ENCODE measurements at regions not wholly inside any gene's neighbourhood (a gene's known extent, or its start where the extent isn't known, plus 50 kb on each side); places are given as distances from the start of the nearest gene placed in this dataset.
"Not testable (repeated sequence)": the region's sequence is repeated elsewhere in the genome, so short reads cannot be mapped to it uniquely, and the experiment has no call there.

DNA sequence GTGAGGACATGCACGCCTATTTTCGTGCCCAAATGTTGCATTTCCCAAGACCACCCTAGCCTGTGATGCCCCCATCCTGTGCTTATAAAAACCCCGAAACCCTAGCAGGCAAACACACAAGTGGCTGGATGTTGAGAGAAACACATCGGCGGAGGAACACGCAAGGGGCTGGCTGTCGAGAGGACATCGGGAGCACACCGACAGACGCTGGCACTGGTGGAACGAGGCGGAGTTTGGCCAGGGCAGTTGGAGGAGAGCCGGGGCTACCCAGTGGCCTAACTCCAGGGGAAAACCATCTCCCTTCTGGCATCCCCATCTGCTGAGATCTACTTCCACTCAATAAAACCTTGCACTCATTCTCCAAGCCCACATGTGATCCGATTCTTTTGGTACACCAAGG is 225.9 kb upstream of the GRIK2 start:
- intact Hi-C loops (cut with DNase I; ENCODE audit: low total_unique reads), result no loop called here
- Histone ChIP-seq H3K27me3 (no peaks in the 10 kb centered on the region), H3K9me3 (peaks cover 0 to 34% (median 20%) of the 10 kb centered on the region in 4 donors), H3K27ac (no peak overlapping the region), H3K4me3 (no peak overlapping the region), H3K4me1 (no peaks in the 10 kb centered on the region), H3K36me3 (no peaks in the 10 kb centered on the region)
- WGBS, 5 donors, result 92 to 96% (median 95%) methylated on average over 14 of the region's 14 CpGs
- no peak for DNase-seq
- TF ChIP-seq EP300 (IDR thresholded peaks at IDR 0.05) (no peak), POLR2A (IDR thresholded peaks at IDR 0.05) (no peak), POLR2AphosphoS5 (IDR thresholded peaks at IDR 0.05) (no peak)
- TF ChIP-seq, protein P1, sequence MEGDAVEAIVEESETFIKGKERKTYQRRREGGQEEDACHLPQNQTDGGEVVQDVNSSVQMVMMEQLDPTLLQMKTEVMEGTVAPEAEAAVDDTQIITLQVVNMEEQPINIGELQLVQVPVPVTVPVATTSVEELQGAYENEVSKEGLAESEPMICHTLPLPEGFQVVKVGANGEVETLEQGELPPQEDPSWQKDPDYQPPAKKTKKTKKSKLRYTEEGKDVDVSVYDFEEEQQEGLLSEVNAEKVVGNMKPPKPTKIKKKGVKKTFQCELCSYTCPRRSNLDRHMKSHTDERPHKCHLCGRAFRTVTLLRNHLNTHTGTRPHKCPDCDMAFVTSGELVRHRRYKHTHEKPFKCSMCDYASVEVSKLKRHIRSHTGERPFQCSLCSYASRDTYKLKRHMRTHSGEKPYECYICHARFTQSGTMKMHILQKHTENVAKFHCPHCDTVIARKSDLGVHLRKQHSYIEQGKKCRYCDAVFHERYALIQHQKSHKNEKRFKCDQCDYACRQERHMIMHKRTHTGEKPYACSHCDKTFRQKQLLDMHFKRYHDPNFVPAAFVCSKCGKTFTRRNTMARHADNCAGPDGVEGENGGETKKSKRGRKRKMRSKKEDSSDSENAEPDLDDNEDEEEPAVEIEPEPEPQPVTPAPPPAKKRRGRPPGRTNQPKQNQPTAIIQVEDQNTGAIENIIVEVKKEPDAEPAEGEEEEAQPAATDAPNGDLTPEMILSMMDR (IDR thresholded peaks at IDR 0.05), result no peak

GRCh38 chr6:101171049-101171448 is 222.5 kb upstream of the GRIK2 start:
- 76 to 87% (median 80%) methylated on average over 4 of the region's 4 CpGs for WGBS, 5 donors
- H3K4me1 ChIP-seq; H3K4me3 ChIP-seq; intact Hi-C loops (cut with DNase I; ENCODE audit: low total_unique reads); H3K36me3 ChIP-seq; H3K27me3 ChIP-seq; H3K27ac ChIP-seq; DNase-seq: not testable (repeated sequence)
- peaks cover 0 to 34% (median 20%) of the 10 kb centered on the region in 4 donors for H3K9me3 ChIP-seq

DNA sequence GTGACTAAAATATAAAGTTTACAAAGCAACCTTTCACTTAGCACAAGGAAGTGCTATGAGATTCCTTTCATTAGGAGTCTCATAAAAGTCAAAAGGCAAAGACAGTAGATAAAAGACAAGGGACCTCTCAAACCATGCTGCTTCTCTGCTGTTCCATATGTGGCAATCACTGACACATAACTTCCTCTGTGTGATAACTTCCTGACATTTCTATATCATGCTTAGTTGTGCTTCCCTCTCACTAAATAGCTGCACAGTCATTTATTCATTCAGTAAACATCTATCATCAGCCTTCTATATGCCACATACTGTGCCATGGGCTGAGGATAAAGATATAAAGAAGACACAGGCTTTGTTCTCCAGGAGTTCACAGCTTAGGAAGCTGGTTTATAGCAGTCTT is 214.8 kb upstream of the GRIK2 start:
- intact Hi-C loops (cut with DNase I; ENCODE audit: low total_unique reads), result no loop called here
- TF ChIP-seq EP300 (IDR thresholded peaks at IDR 0.05) (no peak), POLR2AphosphoS5 (IDR thresholded peaks at IDR 0.05) (no peak), POLR2A (IDR thresholded peaks at IDR 0.05) (no peak)
- TF ChIP-seq, protein P1 (IDR thresholded peaks at IDR 0.05), result no peak
- no peaks in the 10 kb centered on the region for H3K9me3 ChIP-seq

DNA sequence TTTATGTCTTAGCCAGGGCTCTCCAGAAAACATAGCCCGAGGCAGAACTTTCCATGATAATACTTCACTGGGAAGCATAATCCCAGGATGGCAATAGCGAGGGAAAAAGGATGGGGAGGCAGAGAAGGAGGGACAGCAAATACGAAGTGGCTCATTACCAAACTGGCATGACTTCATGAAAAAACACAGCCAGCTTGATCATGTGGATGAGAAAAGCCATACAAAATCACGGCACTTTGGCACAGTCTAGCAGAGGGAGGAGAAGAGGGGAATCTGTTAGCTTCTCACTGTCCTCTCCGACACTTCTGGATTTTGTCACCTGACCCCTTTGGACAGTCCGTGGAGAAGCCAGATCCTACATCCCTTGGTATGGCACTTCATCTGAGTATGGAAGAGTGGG is 212.5 kb upstream of the GRIK2 start:
- DNase-seq, result no peak
- no peak overlapping the region for H3K27ac ChIP-seq
- no peak for TF ChIP-seq EP300 (IDR thresholded peaks at IDR 0.05)
- TF ChIP-seq, protein P1 (IDR thresholded peaks at IDR 0.05), result no peak
- TF ChIP-seq POLR2AphosphoS5 (IDR thresholded peaks at IDR 0.05), result no peak
- TF ChIP-seq POLR2A (IDR thresholded peaks at IDR 0.05), result no peak
- no peaks in the 10 kb centered on the region for H3K4me1 ChIP-seq
- intact Hi-C loops (cut with DNase I; ENCODE audit: low total_unique reads), result no loop called here
- no peaks in the 10 kb centered on the region for H3K27me3 ChIP-seq
- 75 to 87% (median 80%) methylated on average over 6 of the region's 6 CpGs for WGBS, 5 donors
- no peaks in the 10 kb centered on the region for H3K9me3 ChIP-seq
- H3K4me3 ChIP-seq, result no peak overlapping the region
- no peaks in the 10 kb centered on the region for H3K36me3 ChIP-seq

More for the DNA sequence above, 214.8 kb upstream of the GRIK2 start:
- no peak overlapping the region for H3K27ac ChIP-seq
- no peak overlapping the region for H3K4me3 ChIP-seq
- no peak for DNase-seq
- no peaks in the 10 kb centered on the region for H3K36me3 ChIP-seq
- no peaks in the 10 kb centered on the region for H3K4me1 ChIP-seq
- H3K27me3 ChIP-seq, result no peaks in the 10 kb centered on the region

GRCh38 chr6:101188285-101188798 is 205.2 kb upstream of the GRIK2 start:
- intact Hi-C loops (cut with DNase I; ENCODE audit: low total_unique reads); H3K4me3 ChIP-seq: not testable (repeated sequence)
- 65 to 81% (median 77%) methylated on average over 12 of the region's 12 CpGs for WGBS, 5 donors

More at GRCh38 chr6:101188285-101188798, 205.2 kb upstream of the GRIK2 start:
- DNase-seq, H3K36me3 ChIP-seq, H3K27me3 ChIP-seq, H3K4me1 ChIP-seq, H3K27ac ChIP-seq: not testable (repeated sequence)
- peaks cover 0 to 24% (median 13%) of the 10 kb centered on the region in 4 donors for H3K9me3 ChIP-seq
